Motor neuron (in vitro differentiated cells): ENCODE measurements at regions not wholly inside any gene's neighbourhood (a gene's known extent, or its start where the extent isn't known, plus 50 kb on each side); places are given as distances from the start of the nearest gene placed in this dataset.
A peak's percentile ranks its signal among the peaks of the same experiment; 100 is the strongest.

ENCODE experiments used
- ATAC-seq, 8 experiments: fragments of 200-7000 bp; cut with Tn5 transposase; replicated peaks in 6 of 8; 2 replicates each; pipeline ENCODE4 v1.8.0; 2021; ENCODE audit warnings: mild to moderate bottlenecking in 8 of 8, moderate library complexity in 8 of 8
- H3K27ac ChIP-seq, 2 donors: fragments of 250-450 bp; sonication (Bioruptor Pico); 2 replicates each; pipeline ENCODE4 v1.9.0; 2021; ENCODE audit warnings: antibody characterized with exemption in 2 of 2, mild to moderate bottlenecking in 2 of 2, moderate library complexity in 1 of 2
- H3K4me1 ChIP-seq, 2 donors: fragments of 250-450 bp; sonication (Bioruptor Pico); replicated peaks in 1 of 2; 2 replicates each; pipeline ENCODE4 v1.6.1; 2021; ENCODE audit warnings: antibody characterized with exemption in 2 of 2, mild to moderate bottlenecking in 2 of 2, moderate library complexity in 1 of 2
- H3K4me3 ChIP-seq, 5 donors: fragments of 250-450 bp; sonication (Bioruptor Pico); 2 replicates each; pipeline ENCODE4 v1.9.0; 2021; ENCODE audit warnings: antibody characterized with exemption in 5 of 5, mild to moderate bottlenecking in 5 of 5, moderate library complexity in 4 of 5
- WGBS, 10 experiments: fragments of 450-650 bp; shearing (Covaris generic); methylation state at CpG; one replicate each; pipeline ENCODE4 v1.0.0; 2022; 5-methylcytosine and 5-hydroxymethylcytosine counted together
- in situ Hi-C, 9 experiments: fragments of 400-800 bp; cut with MboI; loops; one replicate each; pipeline ENCODE4 v1.15.0; 2021; ENCODE audit warnings: low sequenced_read_pairs in 9 of 9, low pct_unique_long_range_greater_than_20kb in 2 of 9; ENCODE audit not compliant: unreplicated experiment in 9 of 9

GRCh38 chr6:2480267-2480966 is 235.0 kb upstream of the GMDS start:
- Histone ChIP-seq H3K4me1 (peaks cover 5 to 13% of the 10 kb centered on the region in 2 donors), H3K27ac (no peak overlapping the region), H3K4me3 (no peak overlapping the region)
- in situ Hi-C loops = no loop called here
- no peak for ATAC-seq
- WGBS, 10 experiments = 0 to 80% (median 58%) methylated on average over 1 to 8 of the region's 10 CpGs

DNA sequence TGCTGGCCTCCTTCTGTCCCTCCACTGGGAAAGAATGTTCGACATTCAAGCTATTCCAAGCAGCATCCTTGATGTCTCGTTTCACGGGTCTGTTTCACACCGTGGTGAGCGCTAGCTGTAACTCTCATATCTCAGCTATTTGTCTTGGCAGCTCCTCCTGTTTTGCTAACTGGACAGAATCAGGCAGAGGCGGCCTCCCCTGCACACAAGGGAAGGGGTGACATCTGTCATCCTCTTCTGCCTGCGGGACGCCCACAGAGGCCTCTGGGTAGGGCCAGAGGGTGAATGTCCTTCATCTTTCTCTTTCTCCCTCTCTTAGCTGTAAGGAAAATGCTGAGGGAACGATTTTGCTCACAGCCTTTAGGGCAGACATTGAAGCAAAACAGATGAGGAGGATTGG is 232.8 kb upstream of the GMDS start:
- in situ Hi-C loops = no loop called here
- WGBS, 10 experiments = 0 to 81% (median 66%) methylated on average over 1 to 7 of the region's 9 CpGs; no CpG with 5 or more reads in 3 of the 10 experiments
- peak overlapping the region; percentile 33 to 47 for H3K27ac ChIP-seq
- no peak overlapping the region for H3K4me3 ChIP-seq
- peak in 6 of 8 experiments; percentile 9 to 90 (median 80) for ATAC-seq
- H3K4me1 ChIP-seq = peaks cover 5 to 13% of the 10 kb centered on the region in 2 donors

GRCh38 chr6:2477666-2478065 is 232.3 kb upstream of the GMDS start:
- in situ Hi-C loops = no loop called here
- WGBS, 10 experiments = 17 to 79% (median 69%) methylated on average over 1 to 8 of the region's 8 CpGs; no CpG with 5 or more reads in 2 of the 10 experiments
- Histone ChIP-seq H3K4me3 (no peak overlapping the region), H3K4me1 (peaks cover 5 to 13% of the 10 kb centered on the region in 2 donors), H3K27ac (peak overlapping the region in 1 of 2 donors; percentile 47)
- peak in 5 of 8 experiments; percentile 31 to 71 (median 57) for ATAC-seq

GRCh38 chr6:2477250-2477649 is 231.8 kb upstream of the GMDS start:
- peak in 5 of 8 experiments; percentile 36 to 58 (median 41) for ATAC-seq
- no peak overlapping the region for H3K4me3 ChIP-seq
- 57 to 100% (median 80%) methylated on average over 1 of the region's 1 CpG; no CpG with 5 or more reads in 5 of the 10 experiments for WGBS, 10 experiments
- H3K4me1 ChIP-seq = peaks cover 5 to 13% of the 10 kb centered on the region in 2 donors
- in situ Hi-C loops = no loop called here
- H3K27ac ChIP-seq = no peak overlapping the region

DNA sequence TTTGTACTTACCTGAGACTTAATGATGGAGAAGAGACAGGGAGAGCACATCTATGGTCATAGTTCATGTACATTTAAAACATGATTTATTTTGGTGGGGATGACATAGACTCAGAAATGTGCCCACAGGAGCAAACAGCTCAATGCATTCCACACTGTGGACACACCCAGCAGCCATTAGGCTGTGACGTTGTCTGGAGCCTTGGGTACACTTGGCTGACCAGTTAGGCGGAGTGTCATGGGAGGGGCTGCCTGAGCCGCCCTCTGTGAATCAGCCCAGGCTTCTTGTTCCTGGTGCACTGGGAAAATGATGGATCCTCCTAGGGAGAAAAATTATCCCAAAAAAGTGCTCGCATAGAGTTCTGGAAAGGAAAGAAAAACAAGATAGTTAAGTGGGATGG is 231.0 kb upstream of the GMDS start:
- in situ Hi-C loops = no loop called here
- peak in 4 of 8 experiments; percentile 31 to 99 (median 99) for ATAC-seq
- Histone ChIP-seq H3K4me3 (no peak overlapping the region), H3K4me1 (peaks cover 5 to 13% of the 10 kb centered on the region in 2 donors), H3K27ac (no peak overlapping the region)
- WGBS, 10 experiments = 43 to 100% (median 78%) methylated on average over 1 to 4 of the region's 4 CpGs; no CpG with 5 or more reads in 4 of the 10 experiments

GRCh38 chr6:2471472-2471871 is 226.1 kb upstream of the GMDS start:
- no peak for ATAC-seq
- H3K4me1 ChIP-seq = no peaks in the 10 kb centered on the region
- 13 to 81% (median 60%) methylated on average over 1 to 9 of the region's 9 CpGs; no CpG with 5 or more reads in 1 of the 10 experiments for WGBS, 10 experiments
- H3K4me3 ChIP-seq = no peak overlapping the region
- no peak overlapping the region for H3K27ac ChIP-seq
- in situ Hi-C loops = loop anchor here in 1 of 9 experiments (25.0 kb wide), 1 partner anchor 166 kb away; no protein-coding TSS in a partner anchor

DNA sequence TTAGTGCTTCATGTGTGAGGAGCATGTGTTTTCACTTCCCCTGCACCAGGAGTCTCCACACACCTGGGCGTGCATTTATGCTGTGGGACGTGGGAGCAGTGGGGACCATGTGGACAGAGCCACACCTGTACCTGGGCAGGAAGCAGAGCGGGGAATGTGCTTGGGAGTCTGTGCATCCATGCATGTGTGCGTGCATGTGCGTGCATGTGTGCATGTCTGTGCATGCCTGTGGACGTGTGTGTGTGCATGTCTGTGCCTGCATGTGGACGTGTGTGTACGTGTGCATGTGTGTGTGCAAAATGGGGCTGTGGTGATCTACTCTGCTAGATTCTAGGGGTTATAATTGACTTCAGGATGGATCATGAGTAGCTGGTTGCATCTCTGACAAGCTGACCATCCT is 224.0 kb upstream of the GMDS start:
- no peak for ATAC-seq
- WGBS, 10 experiments = 60% methylated on average over 2 to 3 of the region's 8 CpGs; no CpG with 5 or more reads in 8 of the 10 experiments

GRCh38 chr6:2468601-2468955 is 223.2 kb upstream of the GMDS start:
- Histone ChIP-seq H3K27ac (no peak overlapping the region), H3K4me1 (no peaks in the 10 kb centered on the region), H3K4me3 (no peak overlapping the region)
- in situ Hi-C loops = loop anchor here in 1 of 9 experiments (25.0 kb wide), 1 partner anchor 169 kb away; no protein-coding TSS in a partner anchor
- 0 to 72% (median 43%) methylated on average over 1 to 3 of the region's 4 CpGs; no CpG with 5 or more reads in 1 of the 10 experiments for WGBS, 10 experiments
- ATAC-seq = no peak

More for the DNA sequence above, 224.0 kb upstream of the GMDS start:
- Histone ChIP-seq H3K27ac (no peak overlapping the region), H3K4me1 (no peaks in the 10 kb centered on the region), H3K4me3 (no peak overlapping the region)
- in situ Hi-C loops = loop anchor here in 1 of 9 experiments (25.0 kb wide), 1 partner anchor 168 kb away; no protein-coding TSS in a partner anchor

- Histone ChIP-seq H3K4me1 (no peaks in the 10 kb centered on the region), H3K27ac (no peak overlapping the region), H3K4me3 (no peak overlapping the region)
- in situ Hi-C loops = loop anchor here in 1 of 9 experiments (25.0 kb wide), 1 partner anchor 169 kb away; no protein-coding TSS in a partner anchor
- no peak for ATAC-seq
- WGBS, 10 experiments = 11 to 83% (median 49%) methylated on average over 1 to 3 of the region's 6 CpGs; no CpG with 5 or more reads in 3 of the 10 experiments
Observed at GRCh38 chr6:2467929-2468600, 222.7 kb upstream of the GMDS start.

DNA sequence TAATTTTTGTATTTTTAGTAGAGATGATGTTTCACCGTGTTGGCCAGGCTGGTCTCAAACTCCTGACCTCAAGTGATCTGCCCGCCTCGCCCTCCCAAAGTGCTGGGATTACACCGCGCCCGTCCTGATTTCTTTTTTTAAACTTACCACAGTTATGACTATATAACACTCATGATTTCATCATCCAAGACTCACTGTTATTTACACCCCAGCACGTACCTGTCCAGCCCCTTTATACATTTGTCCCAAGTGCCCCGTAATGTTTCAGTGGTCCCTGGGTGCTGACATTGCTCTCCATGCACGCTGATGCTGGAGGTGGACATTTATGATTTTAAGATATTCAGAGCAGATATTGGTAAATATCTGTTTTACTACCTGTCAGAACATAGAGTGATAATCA is 219.9 kb upstream of the GMDS start:
- WGBS, 10 experiments = 59 to 95% (median 78%) methylated on average over 4 to 9 of the region's 9 CpGs; no CpG with 5 or more reads in 5 of the 10 experiments
- Histone ChIP-seq H3K4me1 (no peaks in the 10 kb centered on the region), H3K27ac (no peak overlapping the region), H3K4me3 (no peak overlapping the region)
- in situ Hi-C loops = loop anchor here in 1 of 9 experiments (25.0 kb wide), 1 partner anchor 172 kb away; no protein-coding TSS in a partner anchor
- ATAC-seq = no peak

GRCh38 chr6:2464641-2465040 is 219.2 kb upstream of the GMDS start:
- Histone ChIP-seq H3K27ac (no peak overlapping the region), H3K4me1 (no peaks in the 10 kb centered on the region), H3K4me3 (no peak overlapping the region)
- ATAC-seq = no peak
- in situ Hi-C loops = loop anchor here in 1 of 9 experiments (25.0 kb wide), 1 partner anchor 173 kb away; no protein-coding TSS in a partner anchor
- 47 to 97% (median 83%) methylated on average over 2 to 5 of the region's 5 CpGs; no CpG with 5 or more reads in 1 of the 10 experiments for WGBS, 10 experiments

DNA sequence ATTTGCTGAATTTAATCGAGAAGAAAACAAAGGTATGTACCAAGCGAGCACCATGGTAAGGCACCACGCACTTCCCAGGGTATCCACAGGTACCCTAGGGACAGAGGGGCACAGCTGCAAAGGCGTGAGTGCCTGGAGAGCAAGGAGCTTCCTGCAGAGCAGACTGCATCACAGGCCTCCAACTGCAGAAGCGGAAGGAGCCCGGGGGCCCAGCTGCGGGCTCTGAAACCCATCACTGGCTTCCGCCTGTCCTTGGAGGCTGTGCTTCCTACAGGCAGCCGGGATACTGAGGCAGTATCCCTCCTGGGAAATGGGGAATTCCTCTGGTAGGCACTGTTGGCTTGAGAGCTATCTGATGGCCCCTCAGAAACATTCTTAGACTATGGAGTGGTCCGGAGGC is 217.4 kb upstream of the GMDS start:
- H3K4me3 ChIP-seq = no peak overlapping the region
- ATAC-seq = no peak
- in situ Hi-C loops = loop anchor here in 1 of 9 experiments (25.0 kb wide), 1 partner anchor 174 kb away; no protein-coding TSS in a partner anchor
- no peaks in the 10 kb centered on the region for H3K4me1 ChIP-seq
- H3K27ac ChIP-seq = no peak overlapping the region
- WGBS, 10 experiments = 71 to 73% methylated on average over 4 to 5 of the region's 10 CpGs; no CpG with 5 or more reads in 8 of the 10 experiments
